Astrocyte (in vitro differentiated cells and primary cell): ENCODE measurements at regions not wholly inside any gene's neighbourhood (a gene's known extent, or its start where the extent isn't known, plus 50 kb on each side); places are given as distances from the start of the nearest gene placed in this dataset.

Experiments used
- DNase-seq: peaks from one replicate; pipeline ENCODE4 v3.0.0-alpha.2; 2010; ENCODE audit warnings: low read depth
- FAIRE-seq: peaks from 2 replicates; lab custom pipeline; 2011; peaks lifted over from hg19 to GRCh38; lab: Jason Lieb, UNC
- H2AFZ ChIP-seq: 2 replicates; pipeline ENCODE4 v1.6.0; 2012; ENCODE audit warnings: low read depth, low read length, inconsistent platforms
- H3K27ac ChIP-seq: 2 replicates; pipeline ENCODE4 v1.5.1; 2011; ENCODE audit warnings: low read depth, low read length, inconsistent platforms
- H3K27me3 ChIP-seq: 2 replicates; pipeline ENCODE4 v1.6.0; 2011; ENCODE audit warnings: low read length, inconsistent platforms; ENCODE audit not compliant: insufficient read depth
- H3K36me3 ChIP-seq: 2 replicates; pipeline ENCODE4 v1.5.1; 2011; ENCODE audit warnings: low read length, inconsistent platforms; ENCODE audit not compliant: insufficient read depth
- H3K4me1 ChIP-seq: 2 replicates; pipeline ENCODE4 v1.5.1; 2011; ENCODE audit warnings: low read length, inconsistent platforms; ENCODE audit not compliant: insufficient read depth
- H3K4me2 ChIP-seq: 2 replicates; pipeline ENCODE4 v1.6.0; 2012; ENCODE audit warnings: low read length, inconsistent platforms
- H3K4me3 ChIP-seq: 2 replicates; pipeline ENCODE4 v1.5.1; 2011; ENCODE audit warnings: low read depth, mild to moderate bottlenecking, low read length, inconsistent platforms; ENCODE audit not compliant: insufficient read depth
- H3K79me2 ChIP-seq: 2 replicates; pipeline ENCODE4 v1.6.0; 2012; ENCODE audit warnings: mild to moderate bottlenecking, low read length, inconsistent platforms; ENCODE audit not compliant: insufficient read depth
- H3K9ac ChIP-seq: 2 replicates; pipeline ENCODE4 v1.6.0; 2012; ENCODE audit warnings: mild to moderate bottlenecking, low read length, inconsistent platforms
- H3K9me3 ChIP-seq: 2 replicates; pipeline ENCODE4 v1.5.1; 2012; ENCODE audit warnings: low read depth, mild to moderate bottlenecking, low read length, inconsistent platforms; ENCODE audit not compliant: insufficient read depth
- H4K20me1 ChIP-seq: 2 replicates; pipeline ENCODE4 v1.6.0; 2012; ENCODE audit warnings: low read length, inconsistent platforms; ENCODE audit not compliant: insufficient read depth
- H3K27ac Mint-ChIP-seq: one replicate; pipeline ENCODE4 v1.8.0; 2021; ENCODE audit warnings: mild to moderate bottlenecking, mixed read lengths; ENCODE audit not compliant: unreplicated experiment
- H3K27me3 Mint-ChIP-seq: one replicate; pipeline ENCODE4 v1.8.0; 2021; ENCODE audit warnings: low read depth, mixed read lengths; ENCODE audit not compliant: unreplicated experiment
- H3K36me3 Mint-ChIP-seq: one replicate; pipeline ENCODE4 v1.8.0; 2021; ENCODE audit warnings: low read depth, mixed read lengths; ENCODE audit not compliant: unreplicated experiment
- H3K4me1 Mint-ChIP-seq: one replicate; pipeline ENCODE4 v1.8.0; 2021; ENCODE audit warnings: low read depth, mixed read lengths; ENCODE audit not compliant: unreplicated experiment
- H3K4me3 Mint-ChIP-seq: one replicate; pipeline ENCODE4 v1.8.0; 2021; ENCODE audit warnings: mild to moderate bottlenecking, moderate library complexity, mixed read lengths; ENCODE audit not compliant: unreplicated experiment
- H3K9me3 Mint-ChIP-seq: one replicate; pipeline ENCODE4 v1.8.0; 2021; ENCODE audit warnings: mild to moderate bottlenecking, mixed read lengths; ENCODE audit not compliant: unreplicated experiment
- EZH2 ChIP-seq: IDR thresholded peaks from 2 replicates; pipeline ENCODE4 v1.6.1; 2012; ENCODE audit warnings: mild to moderate bottlenecking, low read length, inconsistent platforms; ENCODE audit not compliant: insufficient read depth
- TF ChIP-seq, protein P1 (sequence below): IDR thresholded peaks from 2 replicates; pipeline ENCODE4 v1.5.1; 2011; ENCODE audit warnings: low read depth, mild to moderate bottlenecking, inconsistent platforms, low read length, moderate library complexity; ENCODE audit not compliant: insufficient read depth

GRCh38 chr3:124630960-124631359 lies 99.3 kb upstream of the UMPS start:
- TF ChIP-seq EZH2: no peak
- TF ChIP-seq, protein P1, sequence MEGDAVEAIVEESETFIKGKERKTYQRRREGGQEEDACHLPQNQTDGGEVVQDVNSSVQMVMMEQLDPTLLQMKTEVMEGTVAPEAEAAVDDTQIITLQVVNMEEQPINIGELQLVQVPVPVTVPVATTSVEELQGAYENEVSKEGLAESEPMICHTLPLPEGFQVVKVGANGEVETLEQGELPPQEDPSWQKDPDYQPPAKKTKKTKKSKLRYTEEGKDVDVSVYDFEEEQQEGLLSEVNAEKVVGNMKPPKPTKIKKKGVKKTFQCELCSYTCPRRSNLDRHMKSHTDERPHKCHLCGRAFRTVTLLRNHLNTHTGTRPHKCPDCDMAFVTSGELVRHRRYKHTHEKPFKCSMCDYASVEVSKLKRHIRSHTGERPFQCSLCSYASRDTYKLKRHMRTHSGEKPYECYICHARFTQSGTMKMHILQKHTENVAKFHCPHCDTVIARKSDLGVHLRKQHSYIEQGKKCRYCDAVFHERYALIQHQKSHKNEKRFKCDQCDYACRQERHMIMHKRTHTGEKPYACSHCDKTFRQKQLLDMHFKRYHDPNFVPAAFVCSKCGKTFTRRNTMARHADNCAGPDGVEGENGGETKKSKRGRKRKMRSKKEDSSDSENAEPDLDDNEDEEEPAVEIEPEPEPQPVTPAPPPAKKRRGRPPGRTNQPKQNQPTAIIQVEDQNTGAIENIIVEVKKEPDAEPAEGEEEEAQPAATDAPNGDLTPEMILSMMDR: no peak
- Histone ChIP-seq H3K36me3 (no peaks in the 10 kb centered on the region), H3K27ac (no peak overlapping the region), H3K4me3 (no peak overlapping the region), H4K20me1 (no peaks in the 10 kb centered on the region), H3K4me2 (no peak overlapping the region), H2AFZ (no peak overlapping the region), H3K9me3 (no peaks in the 10 kb centered on the region), H3K9ac (no peak overlapping the region), H3K4me1 (peaks cover 3% of the 10 kb centered on the region), H3K79me2 (no peaks in the 10 kb centered on the region), H3K27me3 (no peaks in the 10 kb centered on the region)
- DNase-seq: no peak
- Mint-ChIP-seq H3K27ac (no peak overlapping the region), H3K4me1 (peaks cover 5% of the 10 kb centered on the region), H3K9me3 (no peaks in the 10 kb centered on the region), H3K4me3 (no peak overlapping the region), H3K27me3 (peaks cover 10% of the 10 kb centered on the region), H3K36me3 (peaks cover 7% of the 10 kb centered on the region)
- FAIRE-seq: no peak

- Mint-ChIP-seq H3K27me3 (peaks cover 10% of the 10 kb centered on the region), H3K4me3 (no peak overlapping the region), H3K27ac (no peak overlapping the region), H3K36me3 (peaks cover 7% of the 10 kb centered on the region), H3K9me3 (no peaks in the 10 kb centered on the region), H3K4me1 (peaks cover 5% of the 10 kb centered on the region)
- no peak overlapping the region for H3K4me2 ChIP-seq
- H3K4me1 ChIP-seq: peaks cover 3% of the 10 kb centered on the region
- no peak overlapping the region for H2AFZ ChIP-seq
- FAIRE-seq (no peak), DNase-seq (no peak)
- H3K27ac ChIP-seq: no peak overlapping the region
- TF ChIP-seq EZH2: no peak
- TF ChIP-seq, protein P1: no peak
- no peaks in the 10 kb centered on the region for H4K20me1 ChIP-seq
- no peaks in the 10 kb centered on the region for H3K27me3 ChIP-seq
- H3K79me2 ChIP-seq: no peaks in the 10 kb centered on the region
- no peaks in the 10 kb centered on the region for H3K36me3 ChIP-seq
- H3K9ac ChIP-seq: no peak overlapping the region
- H3K4me3 ChIP-seq: no peak overlapping the region
- no peaks in the 10 kb centered on the region for H3K9me3 ChIP-seq
Observed at GRCh38 chr3:124631727-124632126, 98.5 kb upstream of the UMPS start.

DNA sequence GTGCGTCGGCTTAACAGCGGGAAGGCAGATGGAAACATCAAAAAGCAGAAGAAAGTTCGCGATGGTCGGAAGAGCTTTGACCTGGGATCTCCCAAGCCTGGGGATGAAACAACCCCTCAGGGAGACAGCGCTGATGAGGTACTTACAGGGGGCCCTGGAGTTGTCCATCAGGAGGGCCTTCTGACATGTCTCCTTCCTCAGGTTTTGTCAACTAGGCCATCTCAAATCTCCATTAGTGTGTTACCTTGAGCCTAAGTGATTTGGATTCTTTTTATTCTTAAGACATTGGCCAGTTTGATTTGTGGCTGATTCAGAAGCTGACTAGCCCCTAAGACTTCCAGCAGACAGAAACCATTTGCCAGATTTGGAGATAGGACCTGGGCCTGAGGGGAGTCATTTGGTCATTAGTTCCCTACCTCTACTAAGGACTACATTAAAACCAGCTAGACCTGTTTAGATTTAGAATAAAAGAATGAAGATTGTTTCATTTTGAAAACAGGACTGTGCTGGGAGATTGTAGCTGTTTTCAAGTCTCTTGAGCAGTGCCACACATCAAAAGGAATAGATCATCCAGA lies 97.6 kb upstream of the UMPS start:
- no peak for FAIRE-seq

More for the DNA sequence above, 97.6 kb upstream of the UMPS start:
- Histone ChIP-seq H3K36me3 (no peaks in the 10 kb centered on the region), H3K9me3 (no peaks in the 10 kb centered on the region), H3K4me3 (no peak overlapping the region), H2AFZ (no peak overlapping the region), H3K27me3 (no peaks in the 10 kb centered on the region), H3K9ac (no peak overlapping the region), H3K79me2 (no peaks in the 10 kb centered on the region), H3K27ac (no peak overlapping the region), H3K4me1 (no peaks in the 10 kb centered on the region), H4K20me1 (no peaks in the 10 kb centered on the region), H3K4me2 (no peak overlapping the region)
- H3K36me3 Mint-ChIP-seq: peaks cover 7% of the 10 kb centered on the region
- no peak for DNase-seq
- H3K9me3 Mint-ChIP-seq: no peaks in the 10 kb centered on the region
- H3K27me3 Mint-ChIP-seq: peaks cover 10% of the 10 kb centered on the region
- no peaks in the 10 kb centered on the region for H3K4me1 Mint-ChIP-seq
- H3K4me3 Mint-ChIP-seq: no peak overlapping the region
- no peak overlapping the region for H3K27ac Mint-ChIP-seq
- TF ChIP-seq, protein P1: no peak
